ENCODE measurements at regions not wholly inside any gene's neighbourhood (a gene's known extent, or its start where the extent isn't known, plus 50 kb on each side); places are given as distances from the start of the nearest gene placed in this dataset.

- no peaks in the 10 kb centered on the region for H3K27me3 ChIP-seq
- H3K36me3 ChIP-seq, result no peaks in the 10 kb centered on the region
- peaks cover 0 to 7% (median 0%) of the 10 kb centered on the region in 4 donors for H3K9me3 ChIP-seq
- H3K4me3 ChIP-seq, result no peak overlapping the region
- no peaks in the 10 kb centered on the region for H3K4me1 ChIP-seq
- WGBS, 2 donors, result 85 to 86% methylated on average over 6 of the region's 6 CpGs
- no peak for ATAC-seq (ENCODE audit: low FRiP score in 2 of 2)
- H3K27ac ChIP-seq, result no peak overlapping the region
- DNase-seq, result no peak
- TF ChIP-seq, protein P1, sequence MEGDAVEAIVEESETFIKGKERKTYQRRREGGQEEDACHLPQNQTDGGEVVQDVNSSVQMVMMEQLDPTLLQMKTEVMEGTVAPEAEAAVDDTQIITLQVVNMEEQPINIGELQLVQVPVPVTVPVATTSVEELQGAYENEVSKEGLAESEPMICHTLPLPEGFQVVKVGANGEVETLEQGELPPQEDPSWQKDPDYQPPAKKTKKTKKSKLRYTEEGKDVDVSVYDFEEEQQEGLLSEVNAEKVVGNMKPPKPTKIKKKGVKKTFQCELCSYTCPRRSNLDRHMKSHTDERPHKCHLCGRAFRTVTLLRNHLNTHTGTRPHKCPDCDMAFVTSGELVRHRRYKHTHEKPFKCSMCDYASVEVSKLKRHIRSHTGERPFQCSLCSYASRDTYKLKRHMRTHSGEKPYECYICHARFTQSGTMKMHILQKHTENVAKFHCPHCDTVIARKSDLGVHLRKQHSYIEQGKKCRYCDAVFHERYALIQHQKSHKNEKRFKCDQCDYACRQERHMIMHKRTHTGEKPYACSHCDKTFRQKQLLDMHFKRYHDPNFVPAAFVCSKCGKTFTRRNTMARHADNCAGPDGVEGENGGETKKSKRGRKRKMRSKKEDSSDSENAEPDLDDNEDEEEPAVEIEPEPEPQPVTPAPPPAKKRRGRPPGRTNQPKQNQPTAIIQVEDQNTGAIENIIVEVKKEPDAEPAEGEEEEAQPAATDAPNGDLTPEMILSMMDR (IDR thresholded peaks at IDR 0.05), result no peak
- no peak for TF ChIP-seq POLR2AphosphoS5 (IDR thresholded peaks at IDR 0.05)
- TF ChIP-seq EP300 (IDR thresholded peaks at IDR 0.05), result no peak
- no peak for TF ChIP-seq POLR2A (IDR thresholded peaks at IDR 0.05)
These were observed 65.2 kb downstream of the DPRX start for GRCh38 chr19:53696951-53697350.

GRCh38 chr19:53703361-53703760 lies 71.6 kb downstream of the DPRX start:
- Histone ChIP-seq H3K36me3 (no peaks in the 10 kb centered on the region), H3K4me1 (no peaks in the 10 kb centered on the region), H3K27ac (no peak overlapping the region), H3K27me3 (no peaks in the 10 kb centered on the region), H3K4me3 (no peak overlapping the region), H3K9me3 (no peaks in the 10 kb centered on the region)
- WGBS, 2 donors, result 87 to 88% methylated on average over 6 of the region's 6 CpGs
- TF ChIP-seq, protein P1 (IDR thresholded peaks at IDR 0.05), result no peak
- TF ChIP-seq EP300 (IDR thresholded peaks at IDR 0.05) (no peak), POLR2AphosphoS5 (IDR thresholded peaks at IDR 0.05) (no peak), POLR2A (IDR thresholded peaks at IDR 0.05) (no peak)
- ATAC-seq (ENCODE audit: low FRiP score in 2 of 2) (peak in 1 of 2 donors; percentile 30), DNase-seq (no peak)

GRCh38 chr19:53704011-53704410 lies 72.2 kb downstream of the DPRX start:
- Histone ChIP-seq H3K4me1 (no peaks in the 10 kb centered on the region), H3K9me3 (no peaks in the 10 kb centered on the region), H3K27ac (no peak overlapping the region), H3K4me3 (no peak overlapping the region), H3K27me3 (no peaks in the 10 kb centered on the region), H3K36me3 (no peaks in the 10 kb centered on the region)
- DNase-seq, result no peak
- ATAC-seq (ENCODE audit: low FRiP score in 2 of 2), result no peak
- 76 to 80% methylated on average over 8 of the region's 8 CpGs for WGBS, 2 donors
- TF ChIP-seq POLR2AphosphoS5 (IDR thresholded peaks at IDR 0.05), result no peak
- TF ChIP-seq POLR2A (IDR thresholded peaks at IDR 0.05), result no peak
- no peak for TF ChIP-seq EP300 (IDR thresholded peaks at IDR 0.05)
- TF ChIP-seq, protein P1 (IDR thresholded peaks at IDR 0.05), result no peak

- ATAC-seq (ENCODE audit: low FRiP score in 2 of 2) (no peak), DNase-seq (no peak)
- 49 to 62% methylated on average over 4 of the region's 4 CpGs for WGBS, 2 donors
- Histone ChIP-seq H3K9me3 (no peaks in the 10 kb centered on the region), H3K4me3 (no peak overlapping the region), H3K27me3 (no peaks in the 10 kb centered on the region), H3K27ac (no peak overlapping the region), H3K4me1 (no peaks in the 10 kb centered on the region), H3K36me3 (no peaks in the 10 kb centered on the region)
- TF ChIP-seq EP300 (IDR thresholded peaks at IDR 0.05), result no peak
- no peak for TF ChIP-seq POLR2AphosphoS5 (IDR thresholded peaks at IDR 0.05)
- TF ChIP-seq, protein P1 (IDR thresholded peaks at IDR 0.05), result no peak
- TF ChIP-seq POLR2A (IDR thresholded peaks at IDR 0.05), result no peak
These were observed 75.5 kb downstream of the DPRX start for GRCh38 chr19:53707278-53707677.

GRCh38 chr19:53730391-53730790 lies 93.7 kb downstream of the NLRP12 start:
- H3K36me3 ChIP-seq, result no peaks in the 10 kb centered on the region
- no peaks in the 10 kb centered on the region for H3K4me1 ChIP-seq
- 88 to 93% methylated on average over 8 of the region's 8 CpGs for whole genome bisulfite sequencing, 2 donors
- no peaks in the 10 kb centered on the region for H3K9me3 ChIP-seq
- H3K27me3 ChIP-seq, result no peaks in the 10 kb centered on the region
- ATAC-seq (ENCODE audit: low FRiP score in 2 of 2) (no peak), DNase-seq (no peak)
- TF ChIP-seq EP300 (IDR thresholded peaks at IDR 0.05) (no peak), POLR2AphosphoS5 (IDR thresholded peaks at IDR 0.05) (no peak), POLR2A (IDR thresholded peaks at IDR 0.05) (no peak)
- TF ChIP-seq, protein P1 (IDR thresholded peaks at IDR 0.05), result no peak
- no peak overlapping the region for H3K27ac ChIP-seq
- H3K4me3 ChIP-seq, result no peak overlapping the region
